ENCODE measurements at regions not wholly inside any gene's neighbourhood (a gene's known extent, or its start where the extent isn't known, plus 50 kb on each side); places are given as distances from the start of the nearest gene placed in this dataset.

GRCh38 chr3:82033186-82033585, 271.7 kb upstream of the GBE1 start:
- Histone ChIP-seq H3K4me1 (ENCODE audit: insufficient read depth) (no peaks in the 10 kb centered on the region), H3F3A (replicated peaks; ENCODE audit: low read depth) (no peaks in the 10 kb centered on the region), H3K4me3 (no peak overlapping the region), H2AFZ (no peak overlapping the region), H4K20me1 (replicated peaks; ENCODE audit: insufficient read depth) (no peaks in the 10 kb centered on the region), H3K27ac (ENCODE audit: low read depth) (no peak overlapping the region), H3K9me2 (ENCODE audit: insufficient read depth) (no peaks in the 10 kb centered on the region; the same call in 1 of the 2 replicates), H3K27me3 (ENCODE audit: insufficient read depth) (no peaks in the 10 kb centered on the region), H3K4me2 (no peak overlapping the region), H3K79me2 (replicated peaks; ENCODE audit: insufficient read depth) (no peaks in the 10 kb centered on the region), H3K36me3 (ENCODE audit: insufficient read depth) (no peaks in the 10 kb centered on the region)
- no peak for TF ChIP-seq STAT1 (IDR thresholded peaks at IDR 0.05; ENCODE audit: unreplicated experiment)
- TF ChIP-seq, protein P1, sequence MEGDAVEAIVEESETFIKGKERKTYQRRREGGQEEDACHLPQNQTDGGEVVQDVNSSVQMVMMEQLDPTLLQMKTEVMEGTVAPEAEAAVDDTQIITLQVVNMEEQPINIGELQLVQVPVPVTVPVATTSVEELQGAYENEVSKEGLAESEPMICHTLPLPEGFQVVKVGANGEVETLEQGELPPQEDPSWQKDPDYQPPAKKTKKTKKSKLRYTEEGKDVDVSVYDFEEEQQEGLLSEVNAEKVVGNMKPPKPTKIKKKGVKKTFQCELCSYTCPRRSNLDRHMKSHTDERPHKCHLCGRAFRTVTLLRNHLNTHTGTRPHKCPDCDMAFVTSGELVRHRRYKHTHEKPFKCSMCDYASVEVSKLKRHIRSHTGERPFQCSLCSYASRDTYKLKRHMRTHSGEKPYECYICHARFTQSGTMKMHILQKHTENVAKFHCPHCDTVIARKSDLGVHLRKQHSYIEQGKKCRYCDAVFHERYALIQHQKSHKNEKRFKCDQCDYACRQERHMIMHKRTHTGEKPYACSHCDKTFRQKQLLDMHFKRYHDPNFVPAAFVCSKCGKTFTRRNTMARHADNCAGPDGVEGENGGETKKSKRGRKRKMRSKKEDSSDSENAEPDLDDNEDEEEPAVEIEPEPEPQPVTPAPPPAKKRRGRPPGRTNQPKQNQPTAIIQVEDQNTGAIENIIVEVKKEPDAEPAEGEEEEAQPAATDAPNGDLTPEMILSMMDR (conservative IDR thresholded peaks at IDR 0.05; ENCODE audit: low read depth in 2 of 2): no peak
- TF ChIP-seq ZNF114 (CRISPR knock-in tag; IDR thresholded peaks at IDR 0.05): no peak
- TF ChIP-seq CREB1 (CRISPR knock-in tag; IDR thresholded peaks at IDR 0.05; ENCODE audit: low read depth): no peak
- TF ChIP-seq, protein P2, sequence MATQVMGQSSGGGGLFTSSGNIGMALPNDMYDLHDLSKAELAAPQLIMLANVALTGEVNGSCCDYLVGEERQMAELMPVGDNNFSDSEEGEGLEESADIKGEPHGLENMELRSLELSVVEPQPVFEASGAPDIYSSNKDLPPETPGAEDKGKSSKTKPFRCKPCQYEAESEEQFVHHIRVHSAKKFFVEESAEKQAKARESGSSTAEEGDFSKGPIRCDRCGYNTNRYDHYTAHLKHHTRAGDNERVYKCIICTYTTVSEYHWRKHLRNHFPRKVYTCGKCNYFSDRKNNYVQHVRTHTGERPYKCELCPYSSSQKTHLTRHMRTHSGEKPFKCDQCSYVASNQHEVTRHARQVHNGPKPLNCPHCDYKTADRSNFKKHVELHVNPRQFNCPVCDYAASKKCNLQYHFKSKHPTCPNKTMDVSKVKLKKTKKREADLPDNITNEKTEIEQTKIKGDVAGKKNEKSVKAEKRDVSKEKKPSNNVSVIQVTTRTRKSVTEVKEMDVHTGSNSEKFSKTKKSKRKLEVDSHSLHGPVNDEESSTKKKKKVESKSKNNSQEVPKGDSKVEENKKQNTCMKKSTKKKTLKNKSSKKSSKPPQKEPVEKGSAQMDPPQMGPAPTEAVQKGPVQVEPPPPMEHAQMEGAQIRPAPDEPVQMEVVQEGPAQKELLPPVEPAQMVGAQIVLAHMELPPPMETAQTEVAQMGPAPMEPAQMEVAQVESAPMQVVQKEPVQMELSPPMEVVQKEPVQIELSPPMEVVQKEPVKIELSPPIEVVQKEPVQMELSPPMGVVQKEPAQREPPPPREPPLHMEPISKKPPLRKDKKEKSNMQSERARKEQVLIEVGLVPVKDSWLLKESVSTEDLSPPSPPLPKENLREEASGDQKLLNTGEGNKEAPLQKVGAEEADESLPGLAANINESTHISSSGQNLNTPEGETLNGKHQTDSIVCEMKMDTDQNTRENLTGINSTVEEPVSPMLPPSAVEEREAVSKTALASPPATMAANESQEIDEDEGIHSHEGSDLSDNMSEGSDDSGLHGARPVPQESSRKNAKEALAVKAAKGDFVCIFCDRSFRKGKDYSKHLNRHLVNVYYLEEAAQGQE (IDR thresholded peaks at IDR 0.05; ENCODE audit: unreplicated experiment): no peak
- no peak for TF ChIP-seq ZNF331 (CRISPR knock-in tag; IDR thresholded peaks at IDR 0.05; ENCODE audit: low read depth)
- no peak for TF ChIP-seq EZH2 (IDR thresholded peaks at IDR 0.05; ENCODE audit: low read depth, unreplicated experiment)
- no peak for TF ChIP-seq JUNB (IDR thresholded peaks at IDR 0.05; ENCODE audit: unreplicated experiment)
- TF ChIP-seq ETS1 (IDR thresholded peaks at IDR 0.05): no peak
- no peak for TF ChIP-seq POLR2AphosphoS5 (IDR thresholded peaks at IDR 0.05; ENCODE audit: low read depth)
- no peak for TF ChIP-seq ZNF462 (CRISPR knock-in tag; IDR thresholded peaks at IDR 0.05)
- no peak for TF ChIP-seq EZH2phosphoT487 (IDR thresholded peaks at IDR 0.05; ENCODE audit: unreplicated experiment)
- no peak for TF ChIP-seq NANOG (IDR thresholded peaks at IDR 0.05; ENCODE audit: borderline replicate concordance)
- no peaks in the 10 kb centered on the region for H3K27me3 Mint-ChIP-seq (ENCODE audit: insufficient read depth, low read depth, poor library complexity)
- no peak for DNase-seq (ENCODE audit: low spot score)
- ATAC-seq: no peak
- no peak overlapping the region for H3K27ac Mint-ChIP-seq
- H3K4me3 Mint-ChIP-seq: no peak overlapping the region
- H3K9me3 Mint-ChIP-seq: no peaks in the 10 kb centered on the region
- no peaks in the 10 kb centered on the region for H3K36me3 Mint-ChIP-seq (ENCODE audit: low read depth)
- peaks cover 6% of the 10 kb centered on the region for H3K4me1 Mint-ChIP-seq
